Gastrocnemius medialis (tissue), 4 donors: ENCODE measurements at regions not wholly inside any gene's neighbourhood (a gene's known extent, or its start where the extent isn't known, plus 50 kb on each side); places are given as distances from the start of the nearest gene placed in this dataset.
A peak's percentile ranks its signal among the peaks of the same experiment; 100 is the strongest.

ENCODE experiments used
- ATAC-seq, 2 donors: fragments of 150-250 bp; one replicate each; pipeline ENCODE4 v1.9.1; 2016
- DNase-seq, 2 donors: peaks; one replicate each; pipeline ENCODE4 v3.0.0-alpha.2; 2019
- H3K27ac ChIP-seq, 4 donors: fragments of 200-600 bp; sonication (generic); 1 replicate in 1 of 4; 2 replicates in 3 of 4; pipeline ENCODE4 v1.5.1; 2016 to 2018; ENCODE audit warnings: mild to moderate bottlenecking in 2 of 4, moderate library complexity in 1 of 4
- H3K27me3 ChIP-seq, 3 donors: fragments of 200-600 bp; sonication (generic) in 2 of 3; 1 replicate in 1 of 3; 2 replicates in 2 of 3; pipeline versions ENCODE4 v1.5.1 to v1.6.0; 2016 to 2019; ENCODE audit warnings: mild to moderate bottlenecking in 1 of 3, moderate library complexity in 1 of 3
- H3K36me3 ChIP-seq, 2 donors: fragments of 200-600 bp; sonication (generic) in 1 of 2; one replicate each; pipeline ENCODE4 v1.5.1; 2017 to 2018
- H3K4me1 ChIP-seq, 2 donors: fragments of 200-600 bp; sonication (generic) in 1 of 2; one replicate each; pipeline ENCODE4 v1.5.1; 2016 to 2017; ENCODE audit warnings: mild to moderate bottlenecking in 2 of 2
- H3K4me3 ChIP-seq, 4 donors: fragments of 200-600 bp; sonication (generic) in 3 of 4; 1 replicate in 1 of 4; 2 replicates in 3 of 4; pipeline ENCODE4 v1.5.1; 2016 to 2019; ENCODE audit warnings: mild to moderate bottlenecking in 2 of 4
- H3K9me3 ChIP-seq, 3 donors: fragments of 200-600 bp; sonication (generic) in 2 of 3; 1 replicate in 1 of 3; 2 replicates in 2 of 3; pipeline ENCODE4 v1.5.1; 2016 to 2019
- CTCF ChIP-seq, 5 experiments: fragments of 450-650 bp in 3 of 5; fragments of 200-600 bp in 2 of 5; sonication (generic) in 2 of 5; IDR thresholded peaks in 4 of 5; conservative IDR thresholded peaks in 1 of 5; 1 replicate in 4 of 5; 2 replicates in 1 of 5; pipeline ENCODE4 v1.5.1; 2016 to 2019; ENCODE audit warnings: antibody characterized with exemption in 5 of 5, mild to moderate bottlenecking in 3 of 5, moderate library complexity in 3 of 5
- POLR2A ChIP-seq, 2 donors: fragments of 450-650 bp; IDR thresholded peaks; one replicate each; pipeline ENCODE4 v1.6.1; 2017; ENCODE audit warnings: antibody characterized with exemption in 2 of 2, mild to moderate bottlenecking in 2 of 2, moderate library complexity in 2 of 2
- in situ Hi-C, 4 donors: fragments of 200-750 bp; cut with MboI; loops; one replicate each; pipeline versions ENCODE4 v1.15.0 to v1.8.0; 2017; ENCODE audit warnings: low sequenced_read_pairs in 4 of 4
- intact Hi-C: fragments of 100-400 bp; cut with DNase I; formaldehyde crosslinking; loops from one replicate; pipeline ENCODE4 v1.15.1; 2023; ENCODE audit warnings: low total_unique reads

GRCh38 chr4:151573945-151574344 lies 165.0 kb downstream of the FHIP1A start:
- no peaks in the 10 kb centered on the region for H3K9me3 ChIP-seq
- H3K27ac ChIP-seq: peak overlapping the region in 2 of 4 donors; percentile 25 to 66
- intact Hi-C loops (no loop called here), in situ Hi-C loops (no loop called here)
- TF ChIP-seq POLR2A (IDR thresholded peaks at IDR 0.05) (no peak), CTCF (IDR thresholded peaks at IDR 0.05 in 4 of 5, conservative IDR thresholded peaks at IDR 0.05 in 1 of 5) (no peak)
- ATAC-seq (peak; percentile 33 to 50), DNase-seq (no peak)
- no peaks in the 10 kb centered on the region for H3K27me3 ChIP-seq
- H3K4me1 ChIP-seq: peaks cover 11 to 14% of the 10 kb centered on the region in 2 donors
- H3K4me3 ChIP-seq: no peak overlapping the region
- no peaks in the 10 kb centered on the region for H3K36me3 ChIP-seq

GRCh38 chr4:151574968-151575367 lies 166.0 kb downstream of the FHIP1A start:
- peak overlapping the region; percentile 32 to 66 (median 51) for H3K27ac ChIP-seq
- DNase-seq (no peak), ATAC-seq (no peak)
- no peaks in the 10 kb centered on the region for H3K36me3 ChIP-seq
- peaks cover 11 to 22% of the 10 kb centered on the region in 2 donors for H3K4me1 ChIP-seq
- H3K9me3 ChIP-seq: no peaks in the 10 kb centered on the region
- in situ Hi-C loops: no loop called here
- intact Hi-C loops: no loop called here
- no peaks in the 10 kb centered on the region for H3K27me3 ChIP-seq
- TF ChIP-seq POLR2A (IDR thresholded peaks at IDR 0.05) (no peak), CTCF (IDR thresholded peaks at IDR 0.05 in 4 of 5, conservative IDR thresholded peaks at IDR 0.05 in 1 of 5) (no peak)
- no peak overlapping the region for H3K4me3 ChIP-seq

- Histone ChIP-seq H3K9me3 (no peaks in the 10 kb centered on the region), H3K36me3 (no peaks in the 10 kb centered on the region), H3K27ac (peak overlapping the region; percentile 32 to 66 (median 51)), H3K4me3 (no peak overlapping the region), H3K4me1 (peaks cover 14 to 29% of the 10 kb centered on the region in 2 donors), H3K27me3 (no peaks in the 10 kb centered on the region)
- ATAC-seq (no peak), DNase-seq (no peak)
- intact Hi-C loops (no loop called here), in situ Hi-C loops (no loop called here)
- TF ChIP-seq POLR2A (IDR thresholded peaks at IDR 0.05): no peak
- no peak for TF ChIP-seq CTCF (IDR thresholded peaks at IDR 0.05 in 4 of 5, conservative IDR thresholded peaks at IDR 0.05 in 1 of 5)
Observed at GRCh38 chr4:151575646-151576045, 166.7 kb downstream of the FHIP1A start.

- DNase-seq (no peak), ATAC-seq (no peak)
- Histone ChIP-seq H3K9me3 (no peaks in the 10 kb centered on the region), H3K4me3 (no peak overlapping the region), H3K4me1 (peaks cover 17 to 37% of the 10 kb centered on the region in 2 donors), H3K27me3 (no peaks in the 10 kb centered on the region), H3K27ac (peak overlapping the region in 2 of 4 donors; percentile 54 to 66), H3K36me3 (no peaks in the 10 kb centered on the region)
- intact Hi-C loops (no loop called here), in situ Hi-C loops (no loop called here)
- TF ChIP-seq CTCF (IDR thresholded peaks at IDR 0.05 in 4 of 5, conservative IDR thresholded peaks at IDR 0.05 in 1 of 5) (no peak), POLR2A (IDR thresholded peaks at IDR 0.05) (no peak)
Observed at GRCh38 chr4:151576627-151577026, 167.7 kb downstream of the FHIP1A start.

GRCh38 chr4:151581570-151581969 lies 172.6 kb downstream of the FHIP1A start:
- no peaks in the 10 kb centered on the region for H3K9me3 ChIP-seq
- H3K4me3 ChIP-seq: no peak overlapping the region
- in situ Hi-C loops (no loop called here), intact Hi-C loops (no loop called here)
- H3K36me3 ChIP-seq: no peaks in the 10 kb centered on the region
- ATAC-seq (no peak), DNase-seq (no peak)
- no peaks in the 10 kb centered on the region for H3K27me3 ChIP-seq
- H3K4me1 ChIP-seq: peaks cover 20 to 50% of the 10 kb centered on the region in 2 donors
- H3K27ac ChIP-seq: no peak overlapping the region
- no peak for TF ChIP-seq POLR2A (IDR thresholded peaks at IDR 0.05)
- no peak for TF ChIP-seq CTCF (IDR thresholded peaks at IDR 0.05 in 4 of 5, conservative IDR thresholded peaks at IDR 0.05 in 1 of 5)
